GM19438 (cell line): ENCODE measurements at regions not wholly inside any gene's neighbourhood (a gene's known extent, or its start where the extent isn't known, plus 50 kb on each side); places are given as distances from the start of the nearest gene placed in this dataset.

Source experiments
- ATAC-seq: cut with Tn5 transposase; IDR thresholded peaks from one replicate; pipeline ENCODE4 v1.9.1; 2021; ENCODE audit warnings: low read depth; ENCODE audit not compliant: unreplicated experiment

GRCh38 chr12:61610143-61610542 is 650.1 kb upstream of the USP15 start:
- no peak for ATAC-seq

- ATAC-seq: no peak
Measured at GRCh38 chr12:61629702-61630101, 630.5 kb upstream of the USP15 start.

- ATAC-seq: no peak
Measured at GRCh38 chr12:61646639-61647038, 613.6 kb upstream of the USP15 start.

GRCh38 chr12:61647566-61647965 is 612.6 kb upstream of the USP15 start:
- no peak for ATAC-seq

GRCh38 chr12:61652265-61652664 is 607.9 kb upstream of the USP15 start:
- ATAC-seq: no peak

- ATAC-seq: no peak
Measured at GRCh38 chr12:61654698-61655097, 605.5 kb upstream of the USP15 start.

- ATAC-seq: no peak
Measured at GRCh38 chr12:61655241-61655640, 605.0 kb upstream of the USP15 start.

GRCh38 chr12:61667676-61668075 is 592.5 kb upstream of the USP15 start:
- ATAC-seq: no peak

GRCh38 chr12:61676520-61676919 is 583.7 kb upstream of the USP15 start:
- no peak for ATAC-seq

GRCh38 chr12:61687407-61687806 is 572.8 kb upstream of the USP15 start:
- ATAC-seq: no peak

- no peak for ATAC-seq
Measured at GRCh38 chr12:61694214-61694613, 566.0 kb upstream of the USP15 start.

GRCh38 chr12:61701471-61701870 is 558.7 kb upstream of the USP15 start:
- no peak for ATAC-seq

GRCh38 chr12:61706783-61707182 is 553.4 kb upstream of the USP15 start:
- ATAC-seq: no peak

GRCh38 chr12:61713121-61713520 is 547.1 kb upstream of the USP15 start:
- ATAC-seq: no peak

- ATAC-seq: no peak
Measured at GRCh38 chr12:61717986-61718385, 542.2 kb upstream of the USP15 start.

- no peak for ATAC-seq
Measured at GRCh38 chr12:61739925-61740324, 520.3 kb upstream of the USP15 start.

- no peak for ATAC-seq
Measured at GRCh38 chr12:61750604-61751003, 509.6 kb upstream of the USP15 start.

GRCh38 chr12:61754214-61754613 is 506.0 kb upstream of the USP15 start:
- no peak for ATAC-seq

GRCh38 chr12:61757831-61758505 is 502.2 kb upstream of the USP15 start:
- no peak for ATAC-seq

- no peak for ATAC-seq
Measured at GRCh38 chr12:61758661-61759060, 501.5 kb upstream of the USP15 start.

- no peak for ATAC-seq
Measured at GRCh38 chr12:61765926-61766325, 494.3 kb upstream of the USP15 start.

GRCh38 chr12:61780435-61780834 is 479.8 kb upstream of the USP15 start:
- ATAC-seq: no peak

- no peak for ATAC-seq
Measured at GRCh38 chr12:61781021-61781581, 479.1 kb upstream of the USP15 start.
